ENCODE measurements at regions not wholly inside any gene's neighbourhood (a gene's known extent, or its start where the extent isn't known, plus 50 kb on each side); places are given as distances from the start of the nearest gene placed in this dataset.

DNA sequence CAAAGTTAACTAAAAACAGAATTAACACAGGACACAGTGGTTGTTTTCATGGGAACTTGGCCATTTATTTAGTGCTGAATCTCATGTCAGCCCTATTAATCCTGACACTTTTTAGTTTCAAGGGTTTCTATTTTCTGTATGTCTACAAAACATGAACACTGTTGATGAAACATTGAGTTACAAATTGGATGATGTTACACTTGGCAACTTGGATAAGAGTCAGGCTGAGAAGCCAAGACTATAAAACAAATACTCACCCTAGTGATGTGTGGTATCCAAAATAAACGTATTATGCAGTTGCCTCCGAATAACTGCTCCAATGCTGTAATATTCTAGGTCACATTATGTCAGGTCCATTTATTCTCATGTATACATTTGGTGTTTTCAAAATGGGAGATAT is 349.6 kb downstream of the ZIC1 start:
- TF ChIP-seq, protein P1, sequence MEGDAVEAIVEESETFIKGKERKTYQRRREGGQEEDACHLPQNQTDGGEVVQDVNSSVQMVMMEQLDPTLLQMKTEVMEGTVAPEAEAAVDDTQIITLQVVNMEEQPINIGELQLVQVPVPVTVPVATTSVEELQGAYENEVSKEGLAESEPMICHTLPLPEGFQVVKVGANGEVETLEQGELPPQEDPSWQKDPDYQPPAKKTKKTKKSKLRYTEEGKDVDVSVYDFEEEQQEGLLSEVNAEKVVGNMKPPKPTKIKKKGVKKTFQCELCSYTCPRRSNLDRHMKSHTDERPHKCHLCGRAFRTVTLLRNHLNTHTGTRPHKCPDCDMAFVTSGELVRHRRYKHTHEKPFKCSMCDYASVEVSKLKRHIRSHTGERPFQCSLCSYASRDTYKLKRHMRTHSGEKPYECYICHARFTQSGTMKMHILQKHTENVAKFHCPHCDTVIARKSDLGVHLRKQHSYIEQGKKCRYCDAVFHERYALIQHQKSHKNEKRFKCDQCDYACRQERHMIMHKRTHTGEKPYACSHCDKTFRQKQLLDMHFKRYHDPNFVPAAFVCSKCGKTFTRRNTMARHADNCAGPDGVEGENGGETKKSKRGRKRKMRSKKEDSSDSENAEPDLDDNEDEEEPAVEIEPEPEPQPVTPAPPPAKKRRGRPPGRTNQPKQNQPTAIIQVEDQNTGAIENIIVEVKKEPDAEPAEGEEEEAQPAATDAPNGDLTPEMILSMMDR (IDR thresholded peaks at IDR 0.05; ENCODE audit: low read depth, low read length, poor library complexity, severe bottlenecking) = no peak
- TF ChIP-seq EZH2phosphoT487 (IDR thresholded peaks at IDR 0.05; ENCODE audit: borderline replicate concordance, low read length) = no peak
